ENCODE measurements at regions not wholly inside any gene's neighbourhood (a gene's known extent, or its start where the extent isn't known, plus 50 kb on each side); places are given as distances from the start of the nearest gene placed in this dataset.

DNA sequence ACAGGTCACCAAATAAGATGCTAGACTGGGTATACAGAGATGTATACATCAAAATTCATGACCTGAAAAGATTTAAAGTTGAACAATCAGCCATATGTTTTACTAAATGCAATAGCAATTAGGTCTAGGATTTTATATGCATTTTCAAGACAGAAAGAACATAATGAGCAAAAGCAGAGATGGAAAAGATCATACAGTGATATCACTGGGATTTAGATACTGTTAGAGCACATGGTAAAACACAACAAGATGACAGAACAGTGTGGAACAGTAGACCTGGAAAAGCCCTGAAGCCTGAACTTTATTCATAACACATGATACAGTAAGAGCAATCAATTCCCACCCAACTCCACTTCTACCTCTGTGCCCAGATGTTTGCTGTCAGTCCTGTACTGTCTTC is 585.9 kb downstream of the PRR16 start:
- TF ChIP-seq, protein P1, sequence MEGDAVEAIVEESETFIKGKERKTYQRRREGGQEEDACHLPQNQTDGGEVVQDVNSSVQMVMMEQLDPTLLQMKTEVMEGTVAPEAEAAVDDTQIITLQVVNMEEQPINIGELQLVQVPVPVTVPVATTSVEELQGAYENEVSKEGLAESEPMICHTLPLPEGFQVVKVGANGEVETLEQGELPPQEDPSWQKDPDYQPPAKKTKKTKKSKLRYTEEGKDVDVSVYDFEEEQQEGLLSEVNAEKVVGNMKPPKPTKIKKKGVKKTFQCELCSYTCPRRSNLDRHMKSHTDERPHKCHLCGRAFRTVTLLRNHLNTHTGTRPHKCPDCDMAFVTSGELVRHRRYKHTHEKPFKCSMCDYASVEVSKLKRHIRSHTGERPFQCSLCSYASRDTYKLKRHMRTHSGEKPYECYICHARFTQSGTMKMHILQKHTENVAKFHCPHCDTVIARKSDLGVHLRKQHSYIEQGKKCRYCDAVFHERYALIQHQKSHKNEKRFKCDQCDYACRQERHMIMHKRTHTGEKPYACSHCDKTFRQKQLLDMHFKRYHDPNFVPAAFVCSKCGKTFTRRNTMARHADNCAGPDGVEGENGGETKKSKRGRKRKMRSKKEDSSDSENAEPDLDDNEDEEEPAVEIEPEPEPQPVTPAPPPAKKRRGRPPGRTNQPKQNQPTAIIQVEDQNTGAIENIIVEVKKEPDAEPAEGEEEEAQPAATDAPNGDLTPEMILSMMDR (IDR thresholded peaks at IDR 0.05) = no peak
- no peak for TF ChIP-seq POLR2AphosphoS5 (IDR thresholded peaks at IDR 0.05)

All from sigmoid colon (tissue), 4 donors.